Panc1 (cell line): ENCODE measurements at regions not wholly inside any gene's neighbourhood (a gene's known extent, or its start where the extent isn't known, plus 50 kb on each side); places are given as distances from the start of the nearest gene placed in this dataset.

ENCODE experiments used
- ATAC-seq: fragments of 200-7000 bp; cut with Tn5 transposase; 2 replicates; pipeline ENCODE4 v1.9.1; 2020; ENCODE audit warnings: mild to moderate bottlenecking, moderate library complexity
- BruUV-seq: library from RNA; stranded (reverse); fragments of 400-500 nt; replicated peaks from 2 replicates; lab custom pipeline; 2021; lab: Mats Ljungman, UMichigan
- CTCF ChIA-PET: fragments of 300-600 bp; sonication (Branson Sonifier 250); formaldehyde crosslinking; loops from one replicate; lab custom pipeline; 2022; ENCODE audit warnings: antibody characterized with exemption; lab: Charles Lee
- POLR2A ChIA-PET: fragments of 300-600 bp; sonication (Branson Sonifier 250); formaldehyde crosslinking; loops from one replicate; lab custom pipeline; 2022; ENCODE audit warnings: antibody characterized with exemption; lab: Charles Lee
- DNase-seq: peaks from one replicate; pipeline ENCODE4 v3.0.0-alpha.2; 2010; ENCODE audit warnings: low read depth, low spot score
- H3K27ac ChIP-seq: 2 replicates; pipeline ENCODE4 v1.5.1; 2011; ENCODE audit warnings: mild to moderate bottlenecking, low read length, inconsistent platforms
- H3K27me3 ChIP-seq: fragments of 200-500 bp; sonication (Bioruptor generic); 2 replicates; pipeline ENCODE4 v1.6.0; 2014; ENCODE audit warnings: low read length, inconsistent platforms; ENCODE audit not compliant: control insufficient read depth, insufficient read depth
- H3K36me3 ChIP-seq: fragments of 200-500 bp; sonication (Bioruptor generic); 2 replicates; pipeline ENCODE4 v1.5.1; 2014; ENCODE audit warnings: inconsistent platforms, mild to moderate bottlenecking, low read length, moderate library complexity; ENCODE audit not compliant: control insufficient read depth, insufficient read depth
- H3K4me1 ChIP-seq: 2 replicates; pipeline ENCODE4 v1.5.1; 2011; ENCODE audit warnings: inconsistent platforms, mild to moderate bottlenecking, low read length, moderate library complexity; ENCODE audit not compliant: control insufficient read depth, insufficient read depth
- H3K4me3 ChIP-seq, 2 experiments: 2 replicates each; pipeline ENCODE4 v1.5.1; 2011 to 2012; ENCODE audit warnings: low read depth in 2 of 2, low read length in 2 of 2, mild to moderate bottlenecking in 2 of 2, inconsistent platforms in 1 of 2, moderate library complexity in 1 of 2
- H3K9me3 ChIP-seq: fragments of 200-500 bp; sonication (Bioruptor generic); 2 replicates; pipeline ENCODE4 v1.5.1; 2014; ENCODE audit warnings: low read depth, mild to moderate bottlenecking, inconsistent platforms, low read length, moderate library complexity; ENCODE audit not compliant: control insufficient read depth, insufficient read depth
- POLR2AphosphoS5 ChIP-seq: IDR thresholded peaks from 2 replicates; pipeline ENCODE4 v1.6.1; 2012; ENCODE audit warnings: mild to moderate bottlenecking, low read depth, low read length, moderate library complexity
- SIN3A ChIP-seq: IDR thresholded peaks from 2 replicates; pipeline ENCODE4 v1.6.1; 2012; ENCODE audit warnings: low read depth, mild to moderate bottlenecking, low read length, moderate library complexity, borderline replicate concordance; ENCODE audit not compliant: insufficient read depth
- TCF7L2 ChIP-seq: IDR thresholded peaks from 2 replicates; pipeline ENCODE4 v1.6.1; 2011; ENCODE audit warnings: mild to moderate bottlenecking, low read depth, low read length, inconsistent platforms
- in situ Hi-C: cut with HindIII; loops from 2 replicates; pipeline ENCODE4 v1.10.0; 2016; ENCODE audit warnings: low sequenced_read_pairs, low pct_unique_long_range_greater_than_20kb
- intact Hi-C: fragments of 100-400 bp; cut with micrococcal nuclease; formaldehyde crosslinking; loops from one replicate; pipeline ENCODE4 v1.10.0; 2022; ENCODE audit not compliant: unreplicated experiment
- TF ChIP-seq, protein P1 (sequence below), 2 experiments: IDR thresholded peaks; 2 replicates each; pipeline ENCODE4 v1.6.1; 2011 to 2012; ENCODE audit warnings: low read depth in 2 of 2, control low read depth in 1 of 2, low read length in 1 of 2, mild to moderate bottlenecking in 1 of 2, moderate library complexity in 1 of 2; ENCODE audit not compliant: insufficient read depth in 1 of 2
- TF ChIP-seq, protein P2 (sequence below): fragments of 450-650 bp; IDR thresholded peaks from 2 replicates; pipeline ENCODE4 v1.5.1; 2017; ENCODE audit warnings: mild to moderate bottlenecking

DNA sequence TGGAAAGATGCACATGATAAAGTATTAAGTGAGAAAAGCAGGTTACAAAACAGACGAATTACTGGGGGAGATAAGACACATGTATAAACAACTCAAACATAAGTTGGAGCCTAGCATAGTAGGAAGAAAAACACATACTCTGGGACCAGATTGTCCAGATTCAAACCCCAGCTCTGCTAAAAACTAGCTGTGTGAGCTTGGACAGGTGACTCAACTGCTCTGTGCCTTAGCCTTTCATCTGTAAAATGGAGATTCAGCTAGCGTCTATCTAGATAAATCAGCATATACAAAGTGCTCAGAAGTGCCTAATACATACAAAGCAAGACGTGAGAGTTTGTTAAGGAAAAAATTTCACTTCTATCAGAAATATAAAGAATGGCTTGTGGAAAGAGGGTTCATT, 254.0 kb upstream of the POU3F1 start:
- H3K27me3 ChIP-seq: peaks cover 15% of the 10 kb centered on the region; the same call in 1 of the 2 replicates
- H3K36me3 ChIP-seq: no peaks in the 10 kb centered on the region
- no peaks in the 10 kb centered on the region for H3K4me1 ChIP-seq
- no TSS peak for BruUV-seq
- intact Hi-C loops: no loop called here
- no peak for TF ChIP-seq POLR2AphosphoS5
- TF ChIP-seq TCF7L2: no peak
- no peak for TF ChIP-seq SIN3A
- TF ChIP-seq, protein P1, sequence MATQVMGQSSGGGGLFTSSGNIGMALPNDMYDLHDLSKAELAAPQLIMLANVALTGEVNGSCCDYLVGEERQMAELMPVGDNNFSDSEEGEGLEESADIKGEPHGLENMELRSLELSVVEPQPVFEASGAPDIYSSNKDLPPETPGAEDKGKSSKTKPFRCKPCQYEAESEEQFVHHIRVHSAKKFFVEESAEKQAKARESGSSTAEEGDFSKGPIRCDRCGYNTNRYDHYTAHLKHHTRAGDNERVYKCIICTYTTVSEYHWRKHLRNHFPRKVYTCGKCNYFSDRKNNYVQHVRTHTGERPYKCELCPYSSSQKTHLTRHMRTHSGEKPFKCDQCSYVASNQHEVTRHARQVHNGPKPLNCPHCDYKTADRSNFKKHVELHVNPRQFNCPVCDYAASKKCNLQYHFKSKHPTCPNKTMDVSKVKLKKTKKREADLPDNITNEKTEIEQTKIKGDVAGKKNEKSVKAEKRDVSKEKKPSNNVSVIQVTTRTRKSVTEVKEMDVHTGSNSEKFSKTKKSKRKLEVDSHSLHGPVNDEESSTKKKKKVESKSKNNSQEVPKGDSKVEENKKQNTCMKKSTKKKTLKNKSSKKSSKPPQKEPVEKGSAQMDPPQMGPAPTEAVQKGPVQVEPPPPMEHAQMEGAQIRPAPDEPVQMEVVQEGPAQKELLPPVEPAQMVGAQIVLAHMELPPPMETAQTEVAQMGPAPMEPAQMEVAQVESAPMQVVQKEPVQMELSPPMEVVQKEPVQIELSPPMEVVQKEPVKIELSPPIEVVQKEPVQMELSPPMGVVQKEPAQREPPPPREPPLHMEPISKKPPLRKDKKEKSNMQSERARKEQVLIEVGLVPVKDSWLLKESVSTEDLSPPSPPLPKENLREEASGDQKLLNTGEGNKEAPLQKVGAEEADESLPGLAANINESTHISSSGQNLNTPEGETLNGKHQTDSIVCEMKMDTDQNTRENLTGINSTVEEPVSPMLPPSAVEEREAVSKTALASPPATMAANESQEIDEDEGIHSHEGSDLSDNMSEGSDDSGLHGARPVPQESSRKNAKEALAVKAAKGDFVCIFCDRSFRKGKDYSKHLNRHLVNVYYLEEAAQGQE (IDR thresholded peaks at IDR 0.05; ENCODE audit: insufficient read depth in 1 of 2, low read depth in 2 of 2, low read length in 1 of 2): no peak
- TF ChIP-seq, protein P2, sequence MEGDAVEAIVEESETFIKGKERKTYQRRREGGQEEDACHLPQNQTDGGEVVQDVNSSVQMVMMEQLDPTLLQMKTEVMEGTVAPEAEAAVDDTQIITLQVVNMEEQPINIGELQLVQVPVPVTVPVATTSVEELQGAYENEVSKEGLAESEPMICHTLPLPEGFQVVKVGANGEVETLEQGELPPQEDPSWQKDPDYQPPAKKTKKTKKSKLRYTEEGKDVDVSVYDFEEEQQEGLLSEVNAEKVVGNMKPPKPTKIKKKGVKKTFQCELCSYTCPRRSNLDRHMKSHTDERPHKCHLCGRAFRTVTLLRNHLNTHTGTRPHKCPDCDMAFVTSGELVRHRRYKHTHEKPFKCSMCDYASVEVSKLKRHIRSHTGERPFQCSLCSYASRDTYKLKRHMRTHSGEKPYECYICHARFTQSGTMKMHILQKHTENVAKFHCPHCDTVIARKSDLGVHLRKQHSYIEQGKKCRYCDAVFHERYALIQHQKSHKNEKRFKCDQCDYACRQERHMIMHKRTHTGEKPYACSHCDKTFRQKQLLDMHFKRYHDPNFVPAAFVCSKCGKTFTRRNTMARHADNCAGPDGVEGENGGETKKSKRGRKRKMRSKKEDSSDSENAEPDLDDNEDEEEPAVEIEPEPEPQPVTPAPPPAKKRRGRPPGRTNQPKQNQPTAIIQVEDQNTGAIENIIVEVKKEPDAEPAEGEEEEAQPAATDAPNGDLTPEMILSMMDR: no peak
- H3K27ac ChIP-seq: no peak overlapping the region
- ChIA-PET POLR2A (no interaction called here), CTCF (no interaction called here)
- no peak for DNase-seq
- H3K9me3 ChIP-seq: no peaks in the 10 kb centered on the region
- in situ Hi-C loops: no loop called here
- ATAC-seq: no peak
- H3K4me3 ChIP-seq: no peak overlapping the region

DNA sequence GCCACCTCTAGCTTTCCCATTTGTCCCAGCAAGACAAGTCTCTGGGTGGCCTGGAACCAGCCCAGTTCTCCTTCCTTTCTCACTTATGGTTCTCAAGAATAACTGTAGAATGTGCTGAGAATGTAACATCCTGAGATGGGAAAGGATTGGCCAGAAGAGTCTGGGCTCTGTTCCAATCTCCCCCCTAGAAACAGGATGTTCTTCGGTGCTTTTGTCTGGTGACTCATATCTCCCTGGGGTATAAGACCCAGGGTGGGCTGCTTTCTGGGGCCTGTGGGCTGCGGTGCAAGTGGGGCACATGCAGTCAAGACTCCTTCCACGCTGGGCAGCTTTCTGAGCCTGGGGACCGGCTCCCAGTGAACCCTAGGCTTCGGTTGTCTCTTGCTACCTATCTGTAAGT, 251.2 kb upstream of the POU3F1 start:
- Histone ChIP-seq H3K27ac (no peak overlapping the region), H3K9me3 (no peaks in the 10 kb centered on the region), H3K27me3 (peaks cover 9% of the 10 kb centered on the region), H3K4me1 (no peaks in the 10 kb centered on the region), H3K4me3 (no peak overlapping the region), H3K36me3 (no peaks in the 10 kb centered on the region)
- TF ChIP-seq SIN3A (no peak), TCF7L2 (no peak), POLR2AphosphoS5 (no peak)
- TF ChIP-seq, protein P1 (IDR thresholded peaks at IDR 0.05; ENCODE audit: insufficient read depth in 1 of 2, low read depth in 2 of 2, low read length in 1 of 2): no peak
- TF ChIP-seq, protein P2: no peak
- no peak for ATAC-seq
- no TSS peak for BruUV-seq
- in situ Hi-C loops (no loop called here), intact Hi-C loops (no loop called here)
- CTCF ChIA-PET: no interaction called here
- POLR2A ChIA-PET: no interaction called here
- DNase-seq: no peak
